ENCODE measurements at regions not wholly inside any gene's neighbourhood (a gene's known extent, or its start where the extent isn't known, plus 50 kb on each side); places are given as distances from the start of the nearest gene placed in this dataset.
A peak's percentile ranks its signal among the peaks of the same experiment; 100 is the strongest.

GRCh38 chr15:38648121-38648843, 83.7 kb upstream of the RASGRP1 start:
- DNase-seq, result no peak
- Histone ChIP-seq H3K4me1 (peaks cover 0 to 5% (median 0%) of the 10 kb centered on the region in 4 donors), H3K27me3 (no peaks in the 10 kb centered on the region), H3K4me3 (no peak overlapping the region), H3K36me3 (no peaks in the 10 kb centered on the region), H3K27ac (no peak overlapping the region), H3K9me3 (no peaks in the 10 kb centered on the region)
- TF ChIP-seq CTCF (IDR thresholded peaks at IDR 0.05) (no peak), POLR2A (IDR thresholded peaks at IDR 0.05) (no peak)

- no peak for DNase-seq
- no peak for TF ChIP-seq POLR2A (IDR thresholded peaks at IDR 0.05)
- TF ChIP-seq CTCF (IDR thresholded peaks at IDR 0.05), result no peak
- H3K36me3 ChIP-seq, result no peaks in the 10 kb centered on the region
- H3K27ac ChIP-seq, result peak overlapping the region in 2 of 4 donors; percentile 1 to 68
- no peaks in the 10 kb centered on the region for H3K27me3 ChIP-seq
- H3K4me3 ChIP-seq, result no peak overlapping the region
- H3K4me1 ChIP-seq, result peaks cover 0 to 5% (median 0%) of the 10 kb centered on the region in 4 donors
- H3K9me3 ChIP-seq, result no peaks in the 10 kb centered on the region
These were observed 85.8 kb upstream of the RASGRP1 start for GRCh38 chr15:38650384-38650783.

- TF ChIP-seq POLR2A (IDR thresholded peaks at IDR 0.05) (no peak), CTCF (IDR thresholded peaks at IDR 0.05) (no peak)
- DNase-seq, result no peak
- Histone ChIP-seq H3K27me3 (no peaks in the 10 kb centered on the region), H3K9me3 (no peaks in the 10 kb centered on the region), H3K4me3 (no peak overlapping the region), H3K4me1 (peaks cover 0 to 5% (median 0%) of the 10 kb centered on the region in 4 donors), H3K36me3 (no peaks in the 10 kb centered on the region), H3K27ac (peak overlapping the region in 3 of 4 donors; percentile 39 to 68 (median 49))
These were observed 86.3 kb upstream of the RASGRP1 start for GRCh38 chr15:38650936-38651327.

GRCh38 chr15:38651328-38652038, 86.9 kb upstream of the RASGRP1 start:
- TF ChIP-seq POLR2A (IDR thresholded peaks at IDR 0.05) (no peak), CTCF (IDR thresholded peaks at IDR 0.05) (no peak)
- Histone ChIP-seq H3K4me3 (no peak overlapping the region), H3K4me1 (peaks cover 0 to 5% (median 0%) of the 10 kb centered on the region in 4 donors), H3K27me3 (no peaks in the 10 kb centered on the region), H3K36me3 (no peaks in the 10 kb centered on the region), H3K27ac (peak overlapping the region; percentile 39 to 68 (median 52)), H3K9me3 (no peaks in the 10 kb centered on the region)
- DNase-seq, result peak in 2 of 3 donors; percentile 45 to 59

GRCh38 chr15:38652183-38652794, 87.7 kb upstream of the RASGRP1 start:
- no peaks in the 10 kb centered on the region for H3K36me3 ChIP-seq
- H3K27ac ChIP-seq, result peak overlapping the region in 3 of 4 donors; percentile 39 to 68 (median 64)
- TF ChIP-seq CTCF (IDR thresholded peaks at IDR 0.05), result no peak
- no peak for TF ChIP-seq POLR2A (IDR thresholded peaks at IDR 0.05)
- H3K4me1 ChIP-seq, result peaks cover 0 to 5% (median 0%) of the 10 kb centered on the region in 4 donors
- no peak overlapping the region for H3K4me3 ChIP-seq
- no peaks in the 10 kb centered on the region for H3K27me3 ChIP-seq
- no peaks in the 10 kb centered on the region for H3K9me3 ChIP-seq
- DNase-seq, result peak in 1 of 3 donors; percentile 23
